ENCODE measurements at regions not wholly inside any gene's neighbourhood (a gene's known extent, or its start where the extent isn't known, plus 50 kb on each side); places are given as distances from the start of the nearest gene placed in this dataset.

- DNase-seq, result no peak
Observed at GRCh38 chr3:106229495-106230278, 360.9 kb upstream of the CBLB start.

GRCh38 chr3:106231086-106231485, 362.3 kb upstream of the CBLB start:
- DNase-seq, result no peak

GRCh38 chr3:106232956-106233355, 364.1 kb upstream of the CBLB start:
- no peak for DNase-seq

GRCh38 chr3:106239195-106239697, 370.4 kb upstream of the CBLB start:
- DNase-seq, result no peak

DNA sequence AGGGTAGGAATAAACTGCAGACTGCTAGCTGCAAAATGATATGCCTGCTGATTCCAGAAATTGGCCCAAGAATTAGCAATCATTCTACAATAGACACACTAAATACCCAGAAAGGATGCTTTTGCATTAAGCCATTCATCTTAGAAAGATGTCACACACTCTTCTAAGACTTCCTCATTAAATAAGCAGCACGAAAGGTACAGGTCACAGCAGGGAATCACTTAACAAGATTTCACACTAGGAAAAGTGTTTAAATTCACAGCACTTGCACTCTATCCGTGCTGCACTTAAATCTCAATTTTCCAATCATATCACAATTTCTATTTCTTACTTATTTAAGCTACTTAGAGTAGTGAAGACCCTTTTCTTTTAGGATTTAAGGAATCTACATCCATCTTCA, 372.8 kb upstream of the CBLB start:
- DNase-seq, result no peak

- no peak for DNase-seq
Observed at GRCh38 chr3:106242781-106243180, 374.0 kb upstream of the CBLB start.

DNA sequence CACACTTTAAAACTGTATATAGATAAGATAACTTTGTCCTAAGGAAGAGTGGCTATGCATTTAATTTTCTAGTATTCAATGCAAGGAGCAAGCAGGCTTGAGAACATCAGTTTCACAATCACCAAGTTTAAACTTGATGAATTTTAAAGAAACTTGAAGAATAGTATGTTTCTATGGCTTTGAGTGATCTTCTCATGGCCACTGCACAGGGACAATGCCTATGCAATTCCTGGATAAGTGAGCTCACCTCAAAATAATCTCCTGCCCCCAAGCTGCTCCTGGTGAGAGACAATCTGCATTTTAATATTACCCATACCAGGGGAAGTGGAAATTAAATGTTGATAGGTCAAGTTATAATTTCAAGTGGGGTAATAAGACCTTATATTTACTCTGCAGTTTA, 376.6 kb upstream of the CBLB start:
- no peak for DNase-seq

DNA sequence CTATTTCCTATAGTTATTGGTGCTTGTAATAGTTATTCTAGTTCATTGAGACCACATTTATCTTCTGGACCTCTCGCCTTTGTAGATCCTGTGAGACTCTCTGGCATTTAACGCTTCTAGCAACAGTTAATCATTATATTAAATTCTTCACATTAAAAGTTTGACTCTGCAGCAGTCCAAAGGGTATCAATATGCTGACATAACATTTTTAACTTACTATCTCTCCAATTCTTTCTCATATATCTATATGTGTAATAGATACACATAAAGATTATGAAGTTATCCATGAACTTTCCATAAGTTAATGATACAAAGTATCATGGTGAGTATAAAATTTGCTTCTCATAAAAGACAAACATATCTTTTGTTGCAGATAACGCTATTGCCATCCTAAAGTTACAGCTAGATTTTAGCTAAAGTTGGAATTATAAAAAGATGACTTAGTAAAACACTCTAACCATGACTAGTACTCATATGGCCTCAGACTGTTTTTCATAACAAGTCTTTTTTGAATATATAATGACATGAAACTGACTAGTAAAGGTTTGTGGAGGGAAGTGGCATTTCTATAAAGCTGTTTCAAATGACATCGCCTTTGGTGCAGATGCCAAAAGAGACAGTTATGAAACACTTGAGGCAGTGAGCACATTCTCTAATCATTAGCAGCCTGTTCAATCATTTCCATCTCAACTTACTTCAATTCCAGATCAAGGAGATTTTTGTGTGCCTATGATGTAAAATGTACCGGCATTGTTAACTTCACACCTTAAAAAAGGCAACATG, 379.3 kb upstream of the CBLB start:
- DNase-seq, result no peak

GRCh38 chr3:106249159-106249558, 380.3 kb upstream of the CBLB start:
- no peak for DNase-seq

DNA sequence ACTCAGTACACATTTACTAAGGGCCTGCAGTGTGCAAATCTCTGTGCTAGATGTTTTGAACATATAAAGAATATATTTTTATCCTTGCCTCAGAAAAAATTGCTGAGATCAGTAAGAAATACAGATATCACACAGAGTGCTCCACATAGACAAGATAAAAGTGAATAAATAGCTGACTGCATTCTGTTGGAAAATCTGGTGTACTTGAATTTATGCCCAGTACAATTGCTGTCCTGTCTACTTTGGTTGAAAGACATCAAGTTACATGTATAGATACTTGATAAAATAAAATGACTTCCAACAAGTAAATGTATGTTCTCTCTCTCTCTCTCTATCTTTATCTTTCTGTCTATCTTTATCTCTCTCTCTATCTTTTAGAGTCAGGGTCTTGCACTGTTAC, 381.2 kb upstream of the CBLB start:
- DNase-seq, result no peak

DNA sequence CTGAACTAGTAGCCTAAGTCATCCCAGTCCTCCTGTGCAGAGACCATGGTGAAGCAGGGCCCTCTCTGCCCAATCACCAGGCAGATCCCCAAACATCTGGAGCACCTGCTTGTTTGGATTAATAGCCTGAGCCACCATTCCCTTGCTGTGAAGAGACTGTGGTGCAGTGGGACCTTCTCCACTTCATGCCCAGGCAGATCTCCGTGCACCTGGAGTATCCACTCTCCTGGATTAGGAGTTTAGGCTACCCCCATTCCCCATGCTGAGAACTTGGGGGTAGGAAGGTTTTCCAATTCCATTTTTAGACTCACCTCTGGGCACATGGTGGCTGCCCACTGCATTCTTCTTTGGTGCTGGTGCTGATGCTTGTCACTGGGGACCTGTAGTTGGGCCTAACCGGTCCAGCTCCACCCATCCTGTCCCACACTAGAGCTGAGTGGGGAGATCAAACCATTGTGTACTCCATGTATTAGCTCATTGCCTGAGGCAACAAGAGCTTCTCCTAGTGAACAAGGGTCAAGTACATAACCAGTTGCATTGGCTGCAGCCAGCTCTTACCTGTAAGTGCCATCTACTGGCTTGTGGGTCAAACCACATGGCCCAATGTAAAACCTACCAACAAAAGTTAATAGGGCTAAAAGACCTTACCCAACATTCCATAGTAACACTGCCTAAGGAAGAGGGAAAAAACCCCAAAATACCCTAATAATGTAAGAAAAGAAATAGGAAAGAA, 382.5 kb upstream of the CBLB start:
- DNase-seq, result no peak

GRCh38 chr3:106255870-106256248, 387.0 kb upstream of the CBLB start:
- DNase-seq, result no peak

DNA sequence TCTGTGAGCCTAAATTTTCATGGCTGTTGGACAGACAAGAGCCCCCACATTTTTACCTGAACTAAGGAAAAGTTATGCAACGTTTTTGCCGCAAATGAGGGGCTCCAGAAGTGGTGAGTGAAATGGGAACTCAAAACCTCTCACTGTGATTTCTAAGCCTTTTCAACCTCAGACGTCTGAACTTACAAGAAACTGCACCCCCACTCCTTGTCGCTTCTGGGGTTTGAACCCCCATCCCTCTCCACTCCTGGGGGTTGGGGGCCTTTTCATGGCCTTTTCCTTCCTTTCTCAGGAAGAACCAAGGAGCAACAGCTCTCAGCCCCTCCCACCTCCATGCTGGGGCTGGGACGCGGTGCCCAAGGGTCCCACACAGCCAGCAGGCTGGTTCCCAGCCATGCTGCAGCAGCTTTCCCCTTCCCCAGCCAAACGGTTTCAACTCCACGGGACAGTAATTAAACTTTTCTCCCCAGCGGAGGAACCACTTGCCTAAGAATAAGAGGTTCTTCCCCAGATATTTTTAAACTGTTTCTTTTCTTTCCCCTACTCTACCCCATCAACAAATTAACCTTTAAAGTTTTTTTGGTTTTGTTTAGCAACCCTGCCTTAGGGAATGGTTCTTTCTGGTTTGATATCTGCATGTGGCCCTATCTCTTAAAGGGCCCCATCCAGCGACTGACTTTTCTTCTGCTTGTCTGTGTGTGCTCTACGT, 387.6 kb upstream of the CBLB start:
- DNase-seq, result no peak

DNA sequence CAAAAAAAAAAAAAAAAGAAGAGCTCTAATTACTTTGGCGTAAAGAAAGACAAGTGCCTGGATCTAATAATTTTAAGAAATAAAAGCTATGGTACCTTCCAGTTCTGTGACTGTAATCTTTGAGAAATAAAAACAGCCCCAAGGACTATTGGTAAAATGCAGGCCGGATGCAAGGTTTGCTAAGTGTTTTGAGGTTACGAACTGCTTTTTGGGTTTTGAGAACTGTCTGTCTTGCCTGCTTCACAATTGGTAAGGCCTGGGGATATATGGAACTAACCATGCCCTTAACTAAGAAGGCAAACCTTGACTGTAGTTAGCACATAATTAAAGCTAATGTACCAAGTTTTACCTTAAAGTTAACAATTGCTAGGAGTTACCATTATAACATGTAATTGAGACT, 388.4 kb upstream of the CBLB start:
- no peak for DNase-seq

GRCh38 chr3:106261396-106261795, 392.6 kb upstream of the CBLB start:
- no peak for DNase-seq

GRCh38 chr3:106261915-106262683, 393.3 kb upstream of the CBLB start:
- no peak for DNase-seq

GRCh38 chr3:106263011-106263410, 394.2 kb upstream of the CBLB start:
- DNase-seq, result no peak

DNA sequence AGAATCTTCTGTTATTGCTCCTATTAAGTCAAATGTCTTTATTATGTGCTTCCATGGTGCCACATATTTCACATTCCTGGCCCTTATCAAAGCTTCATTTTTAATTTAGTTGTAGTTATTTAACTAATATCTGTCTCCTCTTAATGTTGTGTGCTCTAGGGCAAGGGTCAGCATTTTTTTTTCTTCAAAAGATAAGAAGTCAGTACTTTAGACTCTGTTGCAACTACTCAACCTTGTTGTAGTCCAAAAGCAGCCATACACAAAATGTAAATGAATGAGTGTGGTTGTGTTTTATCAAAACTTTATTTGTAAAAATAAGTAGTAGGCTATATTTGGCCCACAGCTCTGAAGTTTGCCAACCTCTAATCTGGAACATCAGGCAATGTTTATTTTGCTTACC, 394.7 kb upstream of the CBLB start:
- DNase-seq, result no peak

GRCh38 chr3:106265704-106266103, 396.9 kb upstream of the CBLB start:
- no peak for DNase-seq

DNA sequence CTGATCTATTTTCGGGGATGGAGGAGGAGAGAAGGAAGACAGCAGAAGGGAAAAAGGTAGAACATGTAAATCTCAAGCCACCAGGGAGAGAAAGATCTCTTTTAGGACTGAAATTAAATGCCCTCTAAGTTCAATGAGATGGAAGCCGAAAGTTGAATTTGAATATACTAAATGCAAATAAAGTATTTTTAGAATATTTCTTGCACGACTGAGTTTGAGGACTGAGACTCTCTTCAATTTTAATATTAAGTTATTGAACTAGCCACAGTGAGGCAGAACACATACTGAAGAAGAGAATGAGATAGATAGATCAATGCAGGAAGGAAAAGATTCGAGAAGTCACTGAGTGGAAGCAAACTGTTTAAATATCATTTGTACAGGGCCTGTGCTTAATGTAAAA, 399.9 kb upstream of the CBLB start:
- no peak for DNase-seq

- DNase-seq, result no peak
Observed at GRCh38 chr3:106272302-106272701, 403.5 kb upstream of the CBLB start.

DNA sequence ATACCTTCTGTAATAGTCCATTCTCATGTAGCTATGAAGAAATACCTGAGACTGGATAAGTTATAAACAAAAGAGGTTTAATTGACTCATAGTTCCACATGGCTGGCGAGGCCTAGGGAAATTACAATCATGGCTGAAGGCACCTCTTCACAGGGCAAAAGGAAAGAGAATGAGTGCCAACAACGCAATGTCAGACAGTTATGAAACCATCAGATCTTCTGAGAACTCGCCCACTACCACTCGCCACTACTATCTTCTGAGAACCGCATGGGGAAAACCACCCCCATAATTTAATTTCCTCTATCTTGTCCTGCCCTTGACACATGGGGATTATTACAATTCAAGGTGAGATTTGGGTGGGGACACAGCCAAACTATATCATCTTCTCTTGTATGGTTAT, 406.8 kb upstream of the CBLB start:
- no peak for DNase-seq
